Keratinocyte (primary cell): ENCODE measurements at regions not wholly inside any gene's neighbourhood (a gene's known extent, or its start where the extent isn't known, plus 50 kb on each side); places are given as distances from the start of the nearest gene placed in this dataset.

ENCODE experiments used
- DNase-seq: peaks from one replicate; pipeline ENCODE4 v3.0.0-alpha.2; 2011; ENCODE audit warnings: low read depth, missing footprints, low spot score
- FAIRE-seq: peaks from 2 replicates; lab custom pipeline; 2011; peaks lifted over from hg19 to GRCh38; lab: Jason Lieb, UNC
- H2AFZ ChIP-seq: 2 replicates; pipeline ENCODE4 v1.6.0; 2012; ENCODE audit warnings: low read length, control low read depth, inconsistent platforms; ENCODE audit not compliant: control insufficient read depth
- H3K27ac ChIP-seq: 2 replicates; pipeline ENCODE4 v1.5.1; 2011; ENCODE audit warnings: low read length; ENCODE audit not compliant: control insufficient read depth, insufficient read depth
- H3K27me3 ChIP-seq: 3 replicates; pipeline ENCODE4 v1.6.0; 2011; ENCODE audit warnings: low read length; ENCODE audit not compliant: control insufficient read depth, insufficient read depth; ENCODE audit errors: extremely low read depth
- H3K36me3 ChIP-seq, 2 experiments: 2 replicates in 1 of 2; 3 replicates in 1 of 2; pipeline ENCODE4 v1.5.1; 2011; ENCODE audit warnings: low read length in 2 of 2, mild to moderate bottlenecking in 1 of 2; ENCODE audit not compliant: control insufficient read depth in 2 of 2, insufficient read depth in 2 of 2; ENCODE audit errors: extremely low read depth in 1 of 2
- H3K4me1 ChIP-seq: 3 replicates; pipeline ENCODE4 v1.5.1; 2011; ENCODE audit warnings: low read length; ENCODE audit not compliant: control insufficient read depth, insufficient read depth; ENCODE audit errors: extremely low read depth
- H3K4me2 ChIP-seq: 3 replicates; pipeline ENCODE4 v1.6.0; 2011; ENCODE audit warnings: low read depth, low read length; ENCODE audit not compliant: control insufficient read depth, insufficient read depth; ENCODE audit errors: extremely low read depth
- H3K4me3 ChIP-seq, 3 experiments: fragments of 200-600 bp in 1 of 3; sonication (generic) in 1 of 3; 2 replicates in 2 of 3; 3 replicates in 1 of 3; pipeline ENCODE4 v1.5.1; 2011 to 2016; ENCODE audit warnings: low read length in 3 of 3, mild to moderate bottlenecking in 3 of 3, control low read depth in 2 of 3, inconsistent platforms in 1 of 3, low read depth in 1 of 3, mixed read lengths in 1 of 3, mixed run types in 1 of 3, moderate library complexity in 1 of 3; ENCODE audit not compliant: control insufficient read depth in 2 of 3, insufficient read depth in 2 of 3; ENCODE audit errors: extremely low read depth in 1 of 3
- H3K79me2 ChIP-seq: 2 replicates; pipeline ENCODE4 v1.6.0; 2012; ENCODE audit warnings: low read length; ENCODE audit not compliant: control insufficient read depth, insufficient read depth
- H3K9ac ChIP-seq: 3 replicates; pipeline ENCODE4 v1.6.0; 2011; ENCODE audit warnings: low read length; ENCODE audit not compliant: control insufficient read depth, insufficient read depth; ENCODE audit errors: extremely low read depth
- H3K9me1 ChIP-seq: 3 replicates; pipeline ENCODE4 v1.6.0; 2011; ENCODE audit warnings: low read length; ENCODE audit not compliant: control insufficient read depth, insufficient read depth; ENCODE audit errors: extremely low read depth
- H3K9me3 ChIP-seq: 2 replicates; pipeline ENCODE4 v1.5.1; 2012; ENCODE audit warnings: low read depth, low read length; ENCODE audit not compliant: control insufficient read depth
- H4K20me1 ChIP-seq: 3 replicates; pipeline ENCODE4 v1.6.0; 2011; ENCODE audit warnings: low read length; ENCODE audit not compliant: control insufficient read depth, insufficient read depth; ENCODE audit errors: extremely low read depth
- CTCF ChIP-seq, 3 experiments: IDR thresholded peaks in 1 of 3; conservative IDR thresholded peaks in 1 of 3; optimal IDR thresholded peaks in 1 of 3; 2 replicates in 2 of 3; 3 replicates in 1 of 3; pipeline versions ENCODE3 to v1.5.1; 2011; ENCODE audit warnings: low read length in 3 of 3, mild to moderate bottlenecking in 3 of 3, moderate library complexity in 2 of 3, control low read depth in 1 of 3, inconsistent platforms in 1 of 3; ENCODE audit not compliant: insufficient read depth in 2 of 3; ENCODE audit errors: extremely low read depth in 1 of 3
- EZH2 ChIP-seq: IDR thresholded peaks from one replicate; pipeline ENCODE4 v1.6.1; 2012; ENCODE audit warnings: inconsistent platforms, mild to moderate bottlenecking, low read length, moderate library complexity
- dilution Hi-C: fragments of 300-500 bp; cut with MboI; formaldehyde crosslinking; loops from one replicate; pipeline ENCODE4 v1.7.0; 2020; ENCODE audit warnings: low sequenced_read_pairs; ENCODE audit not compliant: extremely low pct_ligation_motif_present

DNA sequence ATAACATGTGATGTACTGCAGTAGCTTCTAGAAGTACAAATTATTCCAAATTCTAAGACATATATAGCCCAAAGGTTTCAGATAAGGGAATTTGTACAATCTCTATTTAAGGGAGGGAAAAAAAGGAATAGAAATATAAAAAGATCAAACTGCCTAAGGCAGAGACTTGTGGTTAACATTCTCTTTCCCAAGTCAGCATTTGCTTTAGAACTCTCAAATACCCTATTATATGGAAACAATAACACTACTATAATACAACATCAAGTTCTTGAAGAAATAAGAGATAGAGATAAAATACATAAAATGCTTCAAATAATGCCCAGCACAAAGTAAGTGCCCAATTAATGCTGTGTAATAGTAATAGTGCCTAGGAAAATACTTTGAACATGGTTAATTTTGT lies 123.1 kb downstream of the CRPPA start:
- H3K4me2 ChIP-seq, result no peak overlapping the region
- H2AFZ ChIP-seq, result no peak overlapping the region
- DNase-seq, result no peak
- FAIRE-seq, result no peak
- no peak overlapping the region for H3K9ac ChIP-seq
- H3K9me3 ChIP-seq, result no peaks in the 10 kb centered on the region
- H3K36me3 ChIP-seq, result no peaks in the 10 kb centered on the region
- no peaks in the 10 kb centered on the region for H3K9me1 ChIP-seq
- no peaks in the 10 kb centered on the region for H3K79me2 ChIP-seq
- TF ChIP-seq CTCF (optimal IDR thresholded peaks at IDR 0.05 in 1 of 3, IDR thresholded peaks at IDR 0.05 in 1 of 3, conservative IDR thresholded peaks at IDR 0.05 in 1 of 3; ENCODE audit: extremely low read depth in 1 of 3, insufficient read depth in 2 of 3, low read length in 3 of 3) (no peak), EZH2 (no peak)
- no peaks in the 10 kb centered on the region for H4K20me1 ChIP-seq
- dilution Hi-C loops, result no loop called here
- H3K27me3 ChIP-seq, result no peaks in the 10 kb centered on the region
- no peak overlapping the region for H3K4me3 ChIP-seq
- peaks cover 10% of the 10 kb centered on the region for H3K4me1 ChIP-seq
- no peak overlapping the region for H3K27ac ChIP-seq

- Histone ChIP-seq H3K9ac (no peak overlapping the region), H3K27ac (no peak overlapping the region), H4K20me1 (no peaks in the 10 kb centered on the region), H3K9me1 (no peaks in the 10 kb centered on the region), H2AFZ (no peak overlapping the region), H3K4me3 (no peak overlapping the region), H3K27me3 (no peaks in the 10 kb centered on the region), H3K4me2 (no peak overlapping the region), H3K4me1 (peaks cover 14% of the 10 kb centered on the region), H3K36me3 (no peaks in the 10 kb centered on the region), H3K9me3 (no peaks in the 10 kb centered on the region), H3K79me2 (no peaks in the 10 kb centered on the region)
- TF ChIP-seq CTCF (optimal IDR thresholded peaks at IDR 0.05 in 1 of 3, IDR thresholded peaks at IDR 0.05 in 1 of 3, conservative IDR thresholded peaks at IDR 0.05 in 1 of 3; ENCODE audit: extremely low read depth in 1 of 3, insufficient read depth in 2 of 3, low read length in 3 of 3) (no peak), EZH2 (no peak)
- FAIRE-seq, result no peak
- no peak for DNase-seq
- dilution Hi-C loops, result no loop called here
Measured at GRCh38 chr7:16295558-16295957, 125.8 kb downstream of the CRPPA start.
